Middle frontal gyrus (tissue), 1 donor: ENCODE measurements at regions not wholly inside any gene's neighbourhood (a gene's known extent, or its start where the extent isn't known, plus 50 kb on each side); places are given as distances from the start of the nearest gene placed in this dataset.
"Not testable (repeated sequence)": the region's sequence is repeated elsewhere in the genome, so short reads cannot be mapped to it uniquely, and the experiment has no call there.

Source experiments
- DNase-seq: peaks from one replicate; pipeline ENCODE4 v3.0.0-alpha.2; 2015; ENCODE audit warnings: low spot score; ENCODE audit errors: extremely low spot score

- DNase-seq = no peak
These were observed 395.8 kb downstream of the NPIPA8 start for GRCh38 chr16:17940584-17941364.

DNA sequence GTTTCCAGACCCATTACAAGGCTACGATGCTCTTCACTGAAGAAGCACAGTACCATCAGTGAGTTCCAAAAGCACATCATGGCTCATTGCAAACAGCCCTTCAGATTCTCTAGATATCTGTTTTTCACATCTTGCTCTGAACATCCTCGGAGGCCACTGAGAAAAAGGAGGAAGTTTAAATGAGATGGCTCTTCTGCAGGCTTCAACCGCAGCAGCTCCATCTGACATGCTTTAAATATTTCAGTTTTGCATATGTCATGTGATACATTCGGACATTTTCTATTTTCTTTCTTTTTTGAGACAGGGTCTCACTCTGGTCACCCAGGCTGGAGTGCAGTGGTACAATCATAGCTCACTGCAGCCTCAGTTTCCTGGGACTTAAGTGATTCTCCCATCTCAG is 396.8 kb downstream of the NPIPA8 start:
- no peak for DNase-seq

DNA sequence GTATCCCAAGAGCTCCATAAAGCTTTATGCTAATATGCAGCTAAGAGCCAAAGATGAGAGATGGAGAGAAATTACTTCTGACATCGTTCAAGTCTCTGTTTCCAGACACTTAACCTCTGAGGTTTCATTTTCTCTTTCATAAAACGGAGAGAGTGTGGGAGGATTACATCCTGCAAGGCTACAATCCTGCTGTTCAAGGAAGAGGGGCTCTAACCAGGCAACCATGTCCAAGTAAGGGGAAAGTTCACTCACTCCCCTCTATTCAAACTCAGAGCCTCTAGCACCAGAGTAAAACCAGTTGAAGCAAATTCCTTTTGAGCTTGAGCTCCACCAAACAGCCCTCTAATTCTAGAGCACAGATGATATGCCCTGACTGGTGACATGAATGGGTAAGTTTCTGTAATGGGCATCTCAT is 397.4 kb downstream of the NPIPA8 start:
- DNase-seq = no peak

- DNase-seq = no peak
These were observed 398.0 kb downstream of the NPIPA8 start for GRCh38 chr16:17938546-17938945.

GRCh38 chr16:17936766-17937402 is 399.7 kb downstream of the NPIPA8 start:
- DNase-seq = no peak

DNA sequence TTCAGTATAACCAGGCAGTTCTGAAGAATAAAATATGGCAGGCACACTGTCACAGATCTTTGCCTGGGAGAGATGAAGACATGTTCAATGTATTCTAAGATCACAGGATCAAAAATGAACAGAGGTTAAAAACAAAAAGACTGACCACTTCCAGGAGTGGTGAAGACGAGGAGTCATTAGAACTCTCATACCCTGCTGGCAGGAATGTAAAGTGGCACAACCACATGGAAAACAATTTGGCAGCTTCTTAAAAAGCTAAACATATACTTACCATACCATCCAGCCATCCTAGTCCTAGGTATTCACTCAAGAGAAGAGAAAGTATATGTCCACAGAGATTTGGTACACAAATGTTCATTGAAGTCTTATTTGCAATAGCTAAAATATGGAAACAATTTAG is 406.3 kb downstream of the NPIPA8 start:
- no peak for DNase-seq

GRCh38 chr16:17926866-17927399 is 409.6 kb downstream of the NPIPA8 start:
- DNase-seq = no peak

DNA sequence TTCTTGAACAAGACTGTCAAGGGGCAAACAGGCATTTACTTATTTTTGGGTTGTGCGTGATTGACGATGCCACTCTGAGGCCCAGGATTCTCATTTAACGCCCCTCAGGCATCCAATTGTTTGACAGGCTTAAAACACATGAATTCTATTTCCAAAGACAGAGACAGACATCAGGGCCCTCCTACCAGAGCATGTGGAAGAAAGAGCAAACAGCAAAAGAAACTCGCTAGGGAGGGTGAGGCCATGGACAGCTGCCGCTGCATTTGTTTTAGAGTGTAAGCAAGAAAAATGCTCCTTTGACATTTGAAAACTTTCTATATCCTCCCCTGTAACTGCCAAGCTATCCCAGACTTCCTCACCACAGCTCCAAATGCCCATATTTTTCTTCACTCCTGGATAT is 410.1 kb downstream of the NPIPA8 start:
- DNase-seq = no peak

DNA sequence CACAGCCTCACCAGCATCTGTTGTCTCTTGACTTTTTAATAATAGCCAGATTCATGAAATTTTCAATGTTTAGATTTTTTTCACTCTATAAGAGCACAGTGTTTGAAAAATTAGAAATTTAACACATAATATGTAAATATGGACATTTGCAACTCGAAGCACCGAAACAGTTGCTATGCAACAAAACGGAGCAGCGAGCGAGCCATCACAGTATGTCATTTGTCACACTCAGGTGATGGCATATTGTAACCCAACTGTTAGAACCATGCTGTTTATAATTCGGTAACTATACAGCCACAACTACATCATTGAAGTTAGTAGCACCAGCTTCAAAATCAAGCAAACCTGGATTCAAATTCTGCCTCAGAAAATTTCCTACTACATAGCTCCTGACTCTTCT is 410.8 kb downstream of the NPIPA8 start:
- DNase-seq = no peak

- no peak for DNase-seq
These were observed 415.1 kb downstream of the NPIPA8 start for GRCh38 chr16:17921357-17921978.

DNA sequence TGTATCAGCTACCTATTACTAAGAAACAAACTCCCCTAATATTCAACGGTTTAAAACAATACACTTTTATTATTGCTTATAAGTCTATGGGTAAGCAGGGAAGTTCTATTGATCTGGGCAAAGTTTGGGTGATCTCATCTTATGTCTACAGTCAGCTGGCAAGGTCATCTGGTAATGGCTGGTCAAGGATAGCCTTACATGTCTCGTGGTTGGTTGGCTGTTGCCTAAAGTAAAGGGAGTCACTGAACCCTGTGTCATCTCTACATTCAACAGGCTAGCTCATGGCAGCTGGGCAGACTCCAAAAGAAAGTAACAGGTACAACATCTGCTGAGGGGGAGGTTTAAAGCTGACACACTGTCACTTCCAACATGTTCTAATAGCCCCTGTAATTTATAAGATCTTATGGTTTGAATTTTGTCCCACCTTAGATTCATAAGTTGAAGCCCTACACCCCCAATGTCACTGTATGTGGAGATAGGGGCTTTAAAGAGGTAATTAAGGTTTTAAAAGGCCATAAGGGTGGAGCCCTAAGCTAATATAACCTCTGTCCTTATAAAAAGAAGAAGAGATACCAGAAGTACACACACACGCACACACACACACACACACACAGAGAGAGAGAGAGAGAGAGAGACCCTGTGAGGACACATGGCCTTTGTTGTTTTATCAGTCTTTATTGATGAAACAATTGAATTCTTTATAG is 419.1 kb downstream of the NPIPA8 start:
- DNase-seq = no peak

DNA sequence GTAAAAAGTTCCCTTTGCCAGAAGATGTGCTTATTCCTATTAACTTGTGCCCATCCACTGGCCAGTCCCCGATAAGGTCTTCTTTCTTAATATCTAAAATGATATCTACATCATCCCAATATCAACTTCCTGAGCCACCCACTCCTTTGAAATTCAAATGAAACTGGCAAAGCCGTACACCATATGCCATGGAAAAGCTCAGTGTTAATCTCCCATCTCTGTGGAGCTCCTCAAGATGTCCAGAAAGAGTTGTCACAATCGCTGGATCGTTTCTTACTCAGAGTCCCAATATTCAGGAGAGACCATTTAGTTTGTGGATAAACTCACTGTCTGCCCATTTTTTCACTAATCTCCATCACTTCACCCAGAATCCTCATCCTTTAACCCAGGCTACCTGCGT is 420.7 kb downstream of the NPIPA8 start:
- DNase-seq = no peak

DNA sequence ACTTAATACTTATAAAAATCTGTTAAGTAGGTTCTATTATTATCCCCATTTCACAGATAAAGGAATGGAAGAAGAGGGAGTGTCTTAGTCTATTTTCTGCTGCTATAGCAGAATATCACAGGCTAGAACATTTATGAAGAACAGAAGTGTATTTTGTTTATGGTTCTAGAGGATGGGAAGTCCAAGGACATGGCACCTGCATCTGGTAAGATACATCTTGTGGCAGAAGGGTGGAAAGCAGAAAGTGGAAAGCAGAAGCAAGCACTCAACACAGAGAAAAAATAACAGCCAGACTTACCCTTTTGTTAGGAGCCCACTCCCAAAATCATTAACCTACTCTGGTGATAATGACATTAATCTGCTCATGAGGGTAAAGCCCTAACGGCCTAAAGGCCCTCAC is 422.4 kb downstream of the NPIPA8 start:
- no peak for DNase-seq

GRCh38 chr16:17911578-17911977 is 425.0 kb downstream of the NPIPA8 start:
- not testable (repeated sequence) for DNase-seq

DNA sequence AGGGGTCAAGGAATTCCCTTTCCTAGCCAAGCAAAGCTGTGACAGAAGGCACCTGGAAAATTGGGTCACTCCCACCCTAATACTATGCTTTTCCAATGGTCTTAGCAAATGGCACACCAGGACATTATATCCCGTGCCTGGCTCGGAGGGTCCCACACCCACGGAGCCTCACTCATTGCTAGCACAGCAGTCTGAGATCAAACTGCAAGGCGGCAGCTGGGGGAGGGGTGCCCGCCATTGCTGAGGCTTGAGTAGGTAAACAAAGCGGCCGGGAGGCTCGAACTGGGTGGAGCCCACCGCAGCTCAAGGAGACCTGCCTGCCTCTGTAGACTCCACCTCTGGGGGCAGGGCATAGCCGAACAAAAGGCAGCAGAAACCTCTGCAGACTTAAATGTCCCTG is 429.9 kb downstream of the NPIPA8 start:
- DNase-seq = not testable (repeated sequence)

GRCh38 chr16:17901309-17901708 is 430.5 kb upstream of the XYLT1 start:
- DNase-seq = no peak

GRCh38 chr16:17899141-17899540 is 428.4 kb upstream of the XYLT1 start:
- DNase-seq = no peak

GRCh38 chr16:17887963-17888362 is 417.2 kb upstream of the XYLT1 start:
- no peak for DNase-seq

GRCh38 chr16:17885659-17886207 is 415.0 kb upstream of the XYLT1 start:
- no peak for DNase-seq

GRCh38 chr16:17877821-17878360 is 407.1 kb upstream of the XYLT1 start:
- no peak for DNase-seq

DNA sequence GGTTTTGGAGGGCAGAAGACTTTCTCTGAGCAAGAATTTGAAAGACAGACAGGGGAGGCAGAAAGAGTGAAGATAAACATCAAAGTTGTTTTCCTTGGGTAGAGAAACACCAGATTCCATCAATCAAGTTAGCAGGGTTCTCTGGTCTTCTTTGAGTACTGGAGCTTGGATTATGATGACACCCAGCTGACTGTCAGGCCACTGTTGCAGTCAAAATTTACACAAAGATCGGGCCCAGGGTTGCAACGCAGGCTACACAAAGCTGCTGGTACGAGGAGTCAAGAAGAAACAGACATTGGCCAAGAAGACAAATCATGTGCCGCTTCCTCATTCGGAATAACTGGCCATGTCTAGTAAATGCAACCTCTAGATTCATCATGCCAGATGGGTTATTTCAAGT is 396.2 kb upstream of the XYLT1 start:
- no peak for DNase-seq
